Osteocyte (in vitro differentiated cells): ENCODE measurements at regions not wholly inside any gene's neighbourhood (a gene's known extent, or its start where the extent isn't known, plus 50 kb on each side); places are given as distances from the start of the nearest gene placed in this dataset.

Source experiments
- DNase-seq: peaks from one replicate; pipeline ENCODE4 v3.0.0; 2021; ENCODE audit warnings: mixed read lengths; ENCODE audit not compliant: unreplicated experiment; ENCODE audit errors: extremely low spot score
- H3K27ac Mint-ChIP-seq: one replicate; pipeline ENCODE4 v1.8.0; 2021; ENCODE audit warnings: mild to moderate bottlenecking, mixed read lengths; ENCODE audit not compliant: unreplicated experiment
- H3K27me3 Mint-ChIP-seq: one replicate; pipeline ENCODE4 v1.8.0; 2021; ENCODE audit warnings: mixed read lengths; ENCODE audit not compliant: unreplicated experiment
- H3K36me3 Mint-ChIP-seq: one replicate; pipeline ENCODE4 v1.8.0; 2021; ENCODE audit warnings: mixed read lengths; ENCODE audit not compliant: unreplicated experiment
- H3K4me1 Mint-ChIP-seq: one replicate; pipeline ENCODE4 v1.8.0; 2021; ENCODE audit warnings: mixed read lengths; ENCODE audit not compliant: unreplicated experiment
- H3K4me3 Mint-ChIP-seq: one replicate; pipeline ENCODE4 v1.8.0; 2021; ENCODE audit warnings: mild to moderate bottlenecking, moderate library complexity, mixed read lengths; ENCODE audit not compliant: unreplicated experiment
- H3K9me3 Mint-ChIP-seq: one replicate; pipeline ENCODE4 v1.8.0; 2021; ENCODE audit warnings: mixed read lengths; ENCODE audit not compliant: unreplicated experiment
- CTCF ChIP-seq: fragments of 200-600 bp; sonication (generic); IDR thresholded peaks from 2 replicates; pipeline ENCODE4 v1.5.0; 2021; ENCODE audit warnings: antibody characterized with exemption, mild to moderate bottlenecking, moderate library complexity

DNA sequence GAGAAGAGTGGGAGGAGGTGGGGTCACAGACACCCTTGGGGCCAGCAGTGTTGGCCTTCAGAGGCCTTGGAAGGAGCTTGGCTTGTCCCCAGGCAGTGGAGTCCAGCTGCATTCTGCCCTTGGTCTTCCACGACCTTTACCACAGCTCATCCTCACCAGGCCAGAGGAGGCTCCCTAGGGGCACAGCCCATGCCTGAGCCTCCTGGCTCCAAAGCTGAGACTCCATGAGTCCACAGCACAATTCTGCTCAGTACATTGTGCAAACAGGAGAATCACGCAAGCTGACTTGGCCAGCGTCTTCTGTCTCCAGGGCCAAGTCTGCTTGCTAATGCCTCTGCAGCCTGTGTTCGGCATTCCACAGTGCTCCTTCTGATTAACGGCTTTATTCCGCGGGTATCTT lies 337.2 kb downstream of the SMOC2 start:
- Mint-ChIP-seq H3K27me3 (peaks cover 19% of the 10 kb centered on the region), H3K36me3 (no peaks in the 10 kb centered on the region), H3K9me3 (peaks cover 20% of the 10 kb centered on the region), H3K4me3 (no peak overlapping the region), H3K27ac (no peak overlapping the region), H3K4me1 (peaks cover 6% of the 10 kb centered on the region)
- DNase-seq: no peak
- no peak for TF ChIP-seq CTCF

DNA sequence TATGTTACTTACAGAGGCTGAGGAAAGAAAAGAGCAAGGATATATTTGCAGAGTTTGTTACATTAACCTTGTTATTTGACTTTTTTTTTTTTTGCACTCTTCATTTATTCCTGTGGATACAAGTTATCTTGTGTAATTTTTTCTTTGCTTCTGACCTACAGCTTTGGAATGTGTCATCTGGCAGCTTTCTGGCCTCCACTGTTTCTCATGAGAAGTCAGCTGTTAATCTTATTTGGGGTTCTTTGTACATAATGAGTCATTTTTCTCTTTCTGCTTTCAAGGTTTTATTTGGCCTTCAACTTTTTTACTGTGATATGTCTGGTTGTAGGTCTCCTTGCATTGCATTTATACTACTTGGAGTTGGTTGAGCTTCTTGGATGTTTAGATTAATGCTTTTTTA lies 333.4 kb downstream of the SMOC2 start:
- no peak for TF ChIP-seq CTCF
- Mint-ChIP-seq H3K9me3 (peaks cover 25% of the 10 kb centered on the region), H3K4me3 (no peak overlapping the region), H3K4me1 (no peaks in the 10 kb centered on the region), H3K27ac (no peak overlapping the region), H3K36me3 (peaks cover 2% of the 10 kb centered on the region), H3K27me3 (peaks cover 19% of the 10 kb centered on the region)
- DNase-seq: no peak

GRCh38 chr6:168773788-168774187 lies 332.8 kb downstream of the SMOC2 start:
- peaks cover 25% of the 10 kb centered on the region for H3K9me3 Mint-ChIP-seq

DNA sequence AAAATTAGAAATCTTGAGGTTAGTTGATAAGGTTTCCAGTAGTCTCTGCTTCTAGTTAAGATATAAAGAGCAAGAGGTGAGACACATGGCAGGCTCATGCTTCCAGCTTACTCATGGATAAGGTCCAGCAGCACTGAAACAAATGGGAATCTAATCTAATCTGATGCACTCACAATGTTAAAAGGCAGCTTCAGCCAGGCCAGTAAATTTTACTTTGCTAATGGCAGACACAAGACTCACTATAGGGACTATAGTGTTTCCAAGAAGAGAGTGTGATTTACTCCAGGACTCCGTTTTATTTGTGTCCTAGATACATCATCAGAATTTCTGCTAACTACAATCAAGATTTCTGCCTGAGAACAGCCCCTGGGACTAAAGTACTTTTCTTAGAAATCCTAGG lies 324.8 kb downstream of the SMOC2 start:
- TF ChIP-seq CTCF: no peak
- Mint-ChIP-seq H3K36me3 (peaks cover 2% of the 10 kb centered on the region), H3K9me3 (peaks cover 3% of the 10 kb centered on the region), H3K27me3 (peaks cover 5% of the 10 kb centered on the region), H3K4me1 (peaks cover 10% of the 10 kb centered on the region), H3K27ac (no peak overlapping the region), H3K4me3 (no peak overlapping the region)
- no peak for DNase-seq

More at GRCh38 chr6:168773788-168774187, 332.8 kb downstream of the SMOC2 start:
- DNase-seq: no peak
- Mint-ChIP-seq H3K4me3 (no peak overlapping the region), H3K27ac (no peak overlapping the region), H3K27me3 (peaks cover 19% of the 10 kb centered on the region), H3K4me1 (no peaks in the 10 kb centered on the region), H3K36me3 (peaks cover 2% of the 10 kb centered on the region)
- no peak for TF ChIP-seq CTCF

DNA sequence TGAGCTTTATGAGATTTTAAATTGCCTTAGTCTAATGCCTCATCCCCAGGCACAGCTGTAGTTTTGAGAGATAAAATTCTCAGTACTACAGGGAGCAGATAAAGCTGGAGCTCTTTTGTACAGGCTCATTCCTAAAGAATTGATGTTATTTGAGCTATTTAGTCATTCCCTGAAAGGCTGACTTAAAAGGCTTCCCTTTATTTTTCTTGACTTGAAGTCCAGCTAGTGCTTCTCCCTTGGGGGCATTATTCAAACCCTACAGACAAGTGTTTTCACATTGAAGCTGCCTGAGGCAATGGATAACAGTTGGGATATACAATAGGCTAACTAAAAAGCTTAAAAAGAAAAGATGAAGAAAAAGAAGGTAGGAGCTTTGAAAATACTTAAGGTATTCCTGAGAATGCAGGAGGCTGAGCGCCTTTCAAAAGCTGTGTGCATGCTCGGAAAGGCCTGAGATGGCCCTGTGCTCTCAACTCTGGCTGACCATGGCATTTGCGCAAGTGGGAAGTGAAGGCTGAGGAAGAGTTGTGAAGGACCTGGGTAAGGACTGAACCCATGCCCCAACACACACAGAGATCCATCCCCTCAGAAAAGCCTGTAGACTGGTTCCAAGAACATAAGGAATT lies 315.1 kb downstream of the SMOC2 start:
- peaks cover 6% of the 10 kb centered on the region for H3K27me3 Mint-ChIP-seq
- H3K4me1 Mint-ChIP-seq: peaks cover 21% of the 10 kb centered on the region
- TF ChIP-seq CTCF: no peak
- no peak overlapping the region for H3K27ac Mint-ChIP-seq
- H3K36me3 Mint-ChIP-seq: no peaks in the 10 kb centered on the region
- H3K9me3 Mint-ChIP-seq: peaks cover 13% of the 10 kb centered on the region
- DNase-seq: no peak
- H3K4me3 Mint-ChIP-seq: no peak overlapping the region
